Keratinocyte (primary cell): ENCODE measurements at regions not wholly inside any gene's neighbourhood (a gene's known extent, or its start where the extent isn't known, plus 50 kb on each side); places are given as distances from the start of the nearest gene placed in this dataset.

Source experiments
- DNase-seq: peaks from one replicate; pipeline ENCODE4 v3.0.0-alpha.2; 2011; ENCODE audit warnings: low read depth, missing footprints, low spot score
- FAIRE-seq: peaks from 2 replicates; lab custom pipeline; 2011; peaks lifted over from hg19 to GRCh38; lab: Jason Lieb, UNC
- H2AFZ ChIP-seq: 2 replicates; pipeline ENCODE4 v1.6.0; 2012; ENCODE audit warnings: low read length, control low read depth, inconsistent platforms; ENCODE audit not compliant: control insufficient read depth
- H3K27ac ChIP-seq: 2 replicates; pipeline ENCODE4 v1.5.1; 2011; ENCODE audit warnings: low read length; ENCODE audit not compliant: control insufficient read depth, insufficient read depth
- H3K27me3 ChIP-seq: 3 replicates; pipeline ENCODE4 v1.6.0; 2011; ENCODE audit warnings: low read length; ENCODE audit not compliant: control insufficient read depth, insufficient read depth; ENCODE audit errors: extremely low read depth
- H3K36me3 ChIP-seq, 2 experiments: 2 replicates in 1 of 2; 3 replicates in 1 of 2; pipeline ENCODE4 v1.5.1; 2011; ENCODE audit warnings: low read length in 2 of 2, mild to moderate bottlenecking in 1 of 2; ENCODE audit not compliant: control insufficient read depth in 2 of 2, insufficient read depth in 2 of 2; ENCODE audit errors: extremely low read depth in 1 of 2
- H3K4me1 ChIP-seq: 3 replicates; pipeline ENCODE4 v1.5.1; 2011; ENCODE audit warnings: low read length; ENCODE audit not compliant: control insufficient read depth, insufficient read depth; ENCODE audit errors: extremely low read depth
- H3K4me2 ChIP-seq: 3 replicates; pipeline ENCODE4 v1.6.0; 2011; ENCODE audit warnings: low read depth, low read length; ENCODE audit not compliant: control insufficient read depth, insufficient read depth; ENCODE audit errors: extremely low read depth
- H3K4me3 ChIP-seq, 3 experiments: fragments of 200-600 bp in 1 of 3; sonication (generic) in 1 of 3; 2 replicates in 2 of 3; 3 replicates in 1 of 3; pipeline ENCODE4 v1.5.1; 2011 to 2016; ENCODE audit warnings: low read length in 3 of 3, mild to moderate bottlenecking in 3 of 3, control low read depth in 2 of 3, inconsistent platforms in 1 of 3, low read depth in 1 of 3, mixed read lengths in 1 of 3, mixed run types in 1 of 3, moderate library complexity in 1 of 3; ENCODE audit not compliant: control insufficient read depth in 2 of 3, insufficient read depth in 2 of 3; ENCODE audit errors: extremely low read depth in 1 of 3
- H3K79me2 ChIP-seq: 2 replicates; pipeline ENCODE4 v1.6.0; 2012; ENCODE audit warnings: low read length; ENCODE audit not compliant: control insufficient read depth, insufficient read depth
- H3K9ac ChIP-seq: 3 replicates; pipeline ENCODE4 v1.6.0; 2011; ENCODE audit warnings: low read length; ENCODE audit not compliant: control insufficient read depth, insufficient read depth; ENCODE audit errors: extremely low read depth
- H3K9me1 ChIP-seq: 3 replicates; pipeline ENCODE4 v1.6.0; 2011; ENCODE audit warnings: low read length; ENCODE audit not compliant: control insufficient read depth, insufficient read depth; ENCODE audit errors: extremely low read depth
- H3K9me3 ChIP-seq: 2 replicates; pipeline ENCODE4 v1.5.1; 2012; ENCODE audit warnings: low read depth, low read length; ENCODE audit not compliant: control insufficient read depth
- H4K20me1 ChIP-seq: 3 replicates; pipeline ENCODE4 v1.6.0; 2011; ENCODE audit warnings: low read length; ENCODE audit not compliant: control insufficient read depth, insufficient read depth; ENCODE audit errors: extremely low read depth
- CTCF ChIP-seq, 3 experiments: IDR thresholded peaks in 1 of 3; conservative IDR thresholded peaks in 1 of 3; optimal IDR thresholded peaks in 1 of 3; 2 replicates in 2 of 3; 3 replicates in 1 of 3; pipeline versions ENCODE3 to v1.5.1; 2011; ENCODE audit warnings: low read length in 3 of 3, mild to moderate bottlenecking in 3 of 3, moderate library complexity in 2 of 3, control low read depth in 1 of 3, inconsistent platforms in 1 of 3; ENCODE audit not compliant: insufficient read depth in 2 of 3; ENCODE audit errors: extremely low read depth in 1 of 3
- EZH2 ChIP-seq: IDR thresholded peaks from one replicate; pipeline ENCODE4 v1.6.1; 2012; ENCODE audit warnings: inconsistent platforms, mild to moderate bottlenecking, low read length, moderate library complexity
- dilution Hi-C: fragments of 300-500 bp; cut with MboI; formaldehyde crosslinking; loops from one replicate; pipeline ENCODE4 v1.7.0; 2020; ENCODE audit warnings: low sequenced_read_pairs; ENCODE audit not compliant: extremely low pct_ligation_motif_present

GRCh38 chr2:104762031-104762430, 91.9 kb upstream of the POU3F3 start:
- TF ChIP-seq CTCF (optimal IDR thresholded peaks at IDR 0.05 in 1 of 3, IDR thresholded peaks at IDR 0.05 in 1 of 3, conservative IDR thresholded peaks at IDR 0.05 in 1 of 3; ENCODE audit: extremely low read depth in 1 of 3, insufficient read depth in 2 of 3, low read length in 3 of 3), result no peak
- TF ChIP-seq EZH2, result no peak
- DNase-seq (no peak), FAIRE-seq (no peak)
- Histone ChIP-seq H3K9me3 (no peaks in the 10 kb centered on the region), H3K4me1 (no peaks in the 10 kb centered on the region), H3K4me2 (no peak overlapping the region), H3K27me3 (no peaks in the 10 kb centered on the region), H3K9ac (no peak overlapping the region), H2AFZ (no peak overlapping the region), H3K27ac (no peak overlapping the region), H3K79me2 (no peaks in the 10 kb centered on the region), H4K20me1 (no peaks in the 10 kb centered on the region), H3K36me3 (no peaks in the 10 kb centered on the region), H3K4me3 (no peak overlapping the region), H3K9me1 (no peaks in the 10 kb centered on the region)
- dilution Hi-C loops, result no loop called here

- DNase-seq (no peak), FAIRE-seq (no peak)
- Histone ChIP-seq H3K4me3 (no peak overlapping the region), H3K79me2 (no peaks in the 10 kb centered on the region), H3K4me1 (no peaks in the 10 kb centered on the region), H3K9me3 (no peaks in the 10 kb centered on the region), H3K4me2 (no peak overlapping the region), H3K9me1 (no peaks in the 10 kb centered on the region), H2AFZ (no peak overlapping the region), H3K27me3 (no peaks in the 10 kb centered on the region), H3K36me3 (no peaks in the 10 kb centered on the region), H4K20me1 (no peaks in the 10 kb centered on the region), H3K27ac (no peak overlapping the region), H3K9ac (no peak overlapping the region)
- TF ChIP-seq EZH2, result no peak
- TF ChIP-seq CTCF (optimal IDR thresholded peaks at IDR 0.05 in 1 of 3, IDR thresholded peaks at IDR 0.05 in 1 of 3, conservative IDR thresholded peaks at IDR 0.05 in 1 of 3; ENCODE audit: extremely low read depth in 1 of 3, insufficient read depth in 2 of 3, low read length in 3 of 3), result no peak
- dilution Hi-C loops, result no loop called here
Measured at GRCh38 chr2:104766683-104767082, 87.2 kb upstream of the POU3F3 start.
